Calu3 (cell line): ENCODE measurements at regions not wholly inside any gene's neighbourhood (a gene's known extent, or its start where the extent isn't known, plus 50 kb on each side); places are given as distances from the start of the nearest gene placed in this dataset.

Experiments used
- BruUV-seq: library from RNA; stranded (reverse); fragments of 400-500 nt; replicated peaks from 2 replicates; lab custom pipeline; 2021; lab: Mats Ljungman, UMichigan
- CTCF ChIA-PET: fragments of 300-600 bp; sonication (Branson Sonifier 250); formaldehyde crosslinking; loops from one replicate; lab custom pipeline; 2022; ENCODE audit warnings: antibody characterized with exemption; lab: Charles Lee
- DNase-seq: peaks from one replicate; pipeline ENCODE4 v3.0.0; 2022
- H3K27ac Mint-ChIP-seq: one replicate; pipeline ENCODE4 v1.8.0; 2022; ENCODE audit warnings: mixed read lengths; ENCODE audit not compliant: unreplicated experiment
- H3K27me3 Mint-ChIP-seq: one replicate; pipeline ENCODE4 v1.8.0; 2022; ENCODE audit warnings: mixed read lengths; ENCODE audit not compliant: unreplicated experiment
- H3K36me3 Mint-ChIP-seq: one replicate; pipeline ENCODE4 v1.8.0; 2022; ENCODE audit warnings: mild to moderate bottlenecking, moderate library complexity, mixed read lengths; ENCODE audit not compliant: insufficient read depth, unreplicated experiment
- H3K4me1 Mint-ChIP-seq: one replicate; pipeline ENCODE4 v1.8.0; 2022; ENCODE audit warnings: mild to moderate bottlenecking, low read depth, mixed read lengths; ENCODE audit not compliant: unreplicated experiment
- H3K4me3 Mint-ChIP-seq: one replicate; pipeline ENCODE4 v1.8.0; 2022; ENCODE audit warnings: mild to moderate bottlenecking, low read depth, moderate library complexity, mixed read lengths; ENCODE audit not compliant: unreplicated experiment
- H3K9me3 Mint-ChIP-seq: one replicate; pipeline ENCODE4 v1.8.0; 2022; ENCODE audit warnings: low read depth, mixed read lengths; ENCODE audit not compliant: unreplicated experiment
- intact Hi-C: fragments of 100-400 bp; cut with micrococcal nuclease; formaldehyde crosslinking; loops from one replicate; pipeline ENCODE4 v1.10.0; 2022; ENCODE audit not compliant: unreplicated experiment
- TF ChIP-seq, protein P1 (sequence below): fragments of 200-600 bp; IDR thresholded peaks from one replicate; pipeline ENCODE4 v1.8.0; 2022; ENCODE audit warnings: antibody characterized with exemption; ENCODE audit not compliant: unreplicated experiment

DNA sequence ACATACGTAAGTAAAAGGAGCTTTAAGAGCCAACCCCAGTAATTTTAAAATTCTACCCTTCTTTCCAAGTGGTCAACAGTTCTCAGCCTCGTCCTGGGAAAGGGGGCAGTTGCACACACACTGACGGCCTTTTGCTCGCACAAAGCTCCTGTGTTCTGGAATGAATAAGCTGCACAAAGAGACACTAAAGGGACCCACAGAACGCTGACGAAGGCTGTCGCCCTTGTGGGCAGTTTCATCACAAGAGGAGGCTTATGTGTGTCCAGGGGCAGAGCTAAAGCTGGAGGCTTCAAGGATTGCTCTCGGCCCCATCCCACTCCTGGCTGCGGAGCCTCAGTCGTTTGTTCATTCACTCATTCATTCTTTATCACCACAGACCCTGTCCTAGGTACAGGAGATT is 67.0 kb upstream of the NEK6 start:
- intact Hi-C loops = no loop called here
- Mint-ChIP-seq H3K36me3 (no peaks in the 10 kb centered on the region), H3K4me3 (no peak overlapping the region), H3K27ac (no peak overlapping the region), H3K9me3 (peaks cover 4% of the 10 kb centered on the region), H3K4me1 (no peaks in the 10 kb centered on the region), H3K27me3 (peaks cover 34% of the 10 kb centered on the region)
- BruUV-seq = no TSS peak
- no peak for DNase-seq
- TF ChIP-seq, protein P1, sequence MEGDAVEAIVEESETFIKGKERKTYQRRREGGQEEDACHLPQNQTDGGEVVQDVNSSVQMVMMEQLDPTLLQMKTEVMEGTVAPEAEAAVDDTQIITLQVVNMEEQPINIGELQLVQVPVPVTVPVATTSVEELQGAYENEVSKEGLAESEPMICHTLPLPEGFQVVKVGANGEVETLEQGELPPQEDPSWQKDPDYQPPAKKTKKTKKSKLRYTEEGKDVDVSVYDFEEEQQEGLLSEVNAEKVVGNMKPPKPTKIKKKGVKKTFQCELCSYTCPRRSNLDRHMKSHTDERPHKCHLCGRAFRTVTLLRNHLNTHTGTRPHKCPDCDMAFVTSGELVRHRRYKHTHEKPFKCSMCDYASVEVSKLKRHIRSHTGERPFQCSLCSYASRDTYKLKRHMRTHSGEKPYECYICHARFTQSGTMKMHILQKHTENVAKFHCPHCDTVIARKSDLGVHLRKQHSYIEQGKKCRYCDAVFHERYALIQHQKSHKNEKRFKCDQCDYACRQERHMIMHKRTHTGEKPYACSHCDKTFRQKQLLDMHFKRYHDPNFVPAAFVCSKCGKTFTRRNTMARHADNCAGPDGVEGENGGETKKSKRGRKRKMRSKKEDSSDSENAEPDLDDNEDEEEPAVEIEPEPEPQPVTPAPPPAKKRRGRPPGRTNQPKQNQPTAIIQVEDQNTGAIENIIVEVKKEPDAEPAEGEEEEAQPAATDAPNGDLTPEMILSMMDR = no peak
- CTCF ChIA-PET = interaction anchor here (1.3 kb wide), 1 partner anchor 11 kb away, joined by 4 read pairs; no protein-coding TSS in a partner anchor

DNA sequence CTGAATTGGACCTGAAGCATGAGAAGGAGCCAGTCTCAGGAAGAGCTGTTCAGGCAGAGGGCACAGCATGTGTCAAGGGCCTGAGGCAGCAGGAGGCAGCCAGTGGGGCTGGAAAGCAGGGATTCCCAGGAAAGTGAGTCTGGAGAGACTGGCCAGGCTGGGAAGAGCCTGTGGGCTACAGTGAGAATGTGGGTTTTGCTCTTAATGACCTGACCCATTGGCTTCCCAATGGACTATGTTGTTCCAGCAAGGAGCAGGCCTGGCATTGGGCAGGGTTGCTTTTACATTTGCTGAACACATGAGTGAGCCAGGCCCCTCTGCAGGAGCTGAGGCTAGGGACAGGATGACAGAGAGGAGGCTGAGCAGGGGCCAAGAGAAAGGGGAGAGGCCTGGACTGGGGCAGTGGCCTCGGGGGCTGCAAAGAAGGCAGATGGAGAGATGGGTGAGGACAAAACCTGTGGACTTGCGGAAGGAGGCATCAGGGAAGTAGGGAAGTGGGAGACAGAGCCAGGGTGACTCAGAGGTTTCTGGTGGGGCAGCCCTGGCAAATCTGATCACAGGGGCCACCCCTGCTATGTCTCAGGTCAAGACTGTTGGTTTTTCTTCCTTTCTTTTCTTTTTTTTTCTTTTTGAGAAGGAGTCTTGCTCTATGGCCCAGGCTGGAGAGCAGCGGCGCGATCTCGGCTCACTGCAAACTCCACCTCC is 65.9 kb upstream of the NEK6 start:
- TF ChIP-seq, protein P1 = no peak
- no peak for DNase-seq
- Mint-ChIP-seq H3K9me3 (peaks cover 7% of the 10 kb centered on the region), H3K27me3 (peaks cover 34% of the 10 kb centered on the region), H3K27ac (no peak overlapping the region), H3K4me3 (no peak overlapping the region), H3K4me1 (no peaks in the 10 kb centered on the region), H3K36me3 (no peaks in the 10 kb centered on the region)
- BruUV-seq = no TSS peak
- CTCF ChIA-PET = no interaction called here
- intact Hi-C loops = no loop called here

DNA sequence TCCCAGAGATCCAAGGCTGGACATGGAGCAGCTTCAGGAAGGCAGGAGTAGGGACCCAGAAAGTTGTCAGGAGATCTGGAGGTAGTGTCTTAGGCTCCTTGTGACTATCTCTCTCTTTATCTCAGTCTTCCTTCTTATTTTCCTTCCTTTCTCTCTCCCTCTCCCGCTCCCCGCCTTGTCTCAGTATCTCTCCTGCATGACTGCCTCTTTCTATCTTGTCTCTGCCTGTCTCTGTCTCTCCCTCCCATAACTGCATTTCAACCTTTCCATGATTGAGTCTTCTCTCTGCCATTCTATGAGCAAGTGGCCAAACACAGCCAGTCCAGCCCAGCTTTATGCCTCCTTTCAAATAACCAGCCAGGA is 61.0 kb upstream of the NEK6 start:
- Mint-ChIP-seq H3K36me3 (no peaks in the 10 kb centered on the region), H3K4me3 (no peak overlapping the region), H3K9me3 (peaks cover 7% of the 10 kb centered on the region), H3K27ac (no peak overlapping the region), H3K27me3 (peaks cover 17% of the 10 kb centered on the region), H3K4me1 (no peaks in the 10 kb centered on the region)
- CTCF ChIA-PET = no interaction called here
- DNase-seq = no peak
- intact Hi-C loops = no loop called here
- TF ChIP-seq, protein P1 = no peak
- no TSS peak for BruUV-seq

DNA sequence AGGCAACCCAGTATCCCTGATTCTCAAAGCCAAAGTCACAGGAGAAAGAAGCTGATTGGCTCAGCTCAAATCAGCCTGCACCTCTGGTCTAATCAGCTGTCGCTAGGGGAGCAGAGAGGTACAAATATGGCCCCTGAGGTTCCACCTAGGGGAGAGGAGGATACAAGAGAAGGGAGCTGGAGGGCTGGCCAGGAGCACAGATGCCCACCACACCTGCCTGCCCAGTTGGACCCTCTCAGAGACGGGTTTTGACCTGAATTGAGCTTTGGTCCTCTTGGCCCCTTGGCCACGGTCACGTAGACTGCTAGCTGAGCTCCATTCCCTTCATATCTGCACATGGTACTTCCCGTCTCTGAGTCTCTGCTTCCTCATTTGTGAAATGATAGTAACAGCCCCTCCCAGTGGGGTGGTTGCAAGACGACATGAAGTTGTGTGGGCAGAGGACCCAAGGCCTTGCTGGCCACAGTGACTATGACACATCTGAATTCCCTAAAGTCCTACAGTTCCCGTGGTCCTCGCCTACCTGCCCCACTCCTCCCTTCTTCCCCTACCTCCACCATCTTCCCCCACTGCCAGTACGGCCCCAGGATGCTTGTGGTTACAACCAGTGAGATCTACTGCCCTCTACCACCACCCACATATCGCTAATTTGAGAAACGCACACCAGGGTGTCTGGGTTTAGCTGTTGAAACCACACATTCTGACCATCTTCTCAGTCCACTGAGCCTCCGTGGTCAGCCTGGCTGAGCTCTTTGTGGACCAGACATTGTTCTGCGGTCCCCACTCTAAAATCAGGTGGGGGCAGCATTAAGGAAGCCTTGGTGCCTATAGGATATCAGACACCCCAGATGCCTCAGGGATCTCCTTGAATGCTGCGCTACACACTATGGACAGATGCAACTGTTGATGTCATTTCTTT is 60.3 kb upstream of the NEK6 start:
- Mint-ChIP-seq H3K4me3 (no peak overlapping the region), H3K4me1 (no peaks in the 10 kb centered on the region), H3K27ac (no peak overlapping the region), H3K36me3 (no peaks in the 10 kb centered on the region), H3K9me3 (peaks cover 7% of the 10 kb centered on the region), H3K27me3 (peaks cover 17% of the 10 kb centered on the region)
- no TSS peak for BruUV-seq
- no peak for DNase-seq
- intact Hi-C loops = no loop called here
- TF ChIP-seq, protein P1 = no peak
- CTCF ChIA-PET = no interaction called here
